HG02938 (cell line): ENCODE measurements at regions not wholly inside any gene's neighbourhood (a gene's known extent, or its start where the extent isn't known, plus 50 kb on each side); places are given as distances from the start of the nearest gene placed in this dataset.

Source experiments
- ATAC-seq: cut with Tn5 transposase; IDR thresholded peaks from one replicate; pipeline ENCODE4 v1.9.1; 2021; ENCODE audit warnings: mild to moderate bottlenecking, moderate library complexity; ENCODE audit not compliant: unreplicated experiment

- ATAC-seq: no peak
These were observed 154.3 kb upstream of the VSTM2B start for GRCh38 chr19:29371251-29372090.

- ATAC-seq: no peak
These were observed 153.7 kb upstream of the VSTM2B start for GRCh38 chr19:29372091-29372415.

GRCh38 chr19:29372461-29372860 lies 153.3 kb upstream of the VSTM2B start:
- no peak for ATAC-seq

- no peak for ATAC-seq
These were observed 152.6 kb upstream of the VSTM2B start for GRCh38 chr19:29372921-29373797.

GRCh38 chr19:29375429-29376119 lies 150.2 kb upstream of the VSTM2B start:
- no peak for ATAC-seq

- no peak for ATAC-seq
These were observed 148.9 kb upstream of the VSTM2B start for GRCh38 chr19:29376855-29377354.

GRCh38 chr19:29378126-29378525 lies 147.7 kb upstream of the VSTM2B start:
- ATAC-seq: no peak

GRCh38 chr19:29378543-29379080 lies 147.2 kb upstream of the VSTM2B start:
- ATAC-seq: no peak

- no peak for ATAC-seq
These were observed 146.4 kb upstream of the VSTM2B start for GRCh38 chr19:29379257-29380021.

- no peak for ATAC-seq
These were observed 145.2 kb upstream of the VSTM2B start for GRCh38 chr19:29380581-29380980.

- no peak for ATAC-seq
These were observed 144.2 kb upstream of the VSTM2B start for GRCh38 chr19:29381353-29382203.

GRCh38 chr19:29383696-29384095 lies 142.1 kb upstream of the VSTM2B start:
- no peak for ATAC-seq

- no peak for ATAC-seq
These were observed 141.1 kb upstream of the VSTM2B start for GRCh38 chr19:29384656-29385055.

GRCh38 chr19:29385191-29385795 lies 140.5 kb upstream of the VSTM2B start:
- ATAC-seq: no peak

- ATAC-seq: no peak
These were observed 138.8 kb upstream of the VSTM2B start for GRCh38 chr19:29386970-29387369.

- ATAC-seq: no peak
These were observed 138.2 kb upstream of the VSTM2B start for GRCh38 chr19:29387586-29387985.

GRCh38 chr19:29389495-29389894 lies 136.3 kb upstream of the VSTM2B start:
- ATAC-seq: no peak

GRCh38 chr19:29390742-29391141 lies 135.1 kb upstream of the VSTM2B start:
- no peak for ATAC-seq

GRCh38 chr19:29393915-29394460 lies 131.8 kb upstream of the VSTM2B start:
- no peak for ATAC-seq
